Osteoblast (primary cell): ENCODE measurements at regions not wholly inside any gene's neighbourhood (a gene's known extent, or its start where the extent isn't known, plus 50 kb on each side); places are given as distances from the start of the nearest gene placed in this dataset.

Experiments used
- DNase-seq: peaks from one replicate; pipeline ENCODE4 v3.0.0; 2011; ENCODE audit warnings: low spot score, mixed read lengths; ENCODE audit not compliant: insufficient read length; ENCODE audit errors: missing footprints
- H2AFZ ChIP-seq: 2 replicates; pipeline ENCODE4 v1.6.0; 2011; ENCODE audit warnings: mild to moderate bottlenecking, low read length
- H3K27ac ChIP-seq: 2 replicates; pipeline ENCODE4 v1.5.1; 2011; ENCODE audit warnings: mild to moderate bottlenecking, low read depth, low read length, moderate library complexity
- H3K27me3 ChIP-seq: 2 replicates; pipeline ENCODE4 v1.6.0; 2012; ENCODE audit warnings: mild to moderate bottlenecking, control low read depth, inconsistent platforms, low read length, moderate library complexity; ENCODE audit not compliant: insufficient read depth
- H3K36me3 ChIP-seq: 2 replicates; pipeline ENCODE4 v1.5.1; 2011; ENCODE audit warnings: mild to moderate bottlenecking, low read length, control low read depth, moderate library complexity; ENCODE audit not compliant: insufficient read depth
- H3K4me1 ChIP-seq: 2 replicates; pipeline ENCODE4 v1.5.1; 2011; ENCODE audit warnings: mild to moderate bottlenecking, low read length, control low read depth, moderate library complexity; ENCODE audit not compliant: insufficient read depth
- H3K4me2 ChIP-seq: 2 replicates; pipeline ENCODE4 v1.6.0; 2011; ENCODE audit warnings: mild to moderate bottlenecking, low read length; ENCODE audit not compliant: insufficient read depth
- H3K4me3 ChIP-seq: fragments of 200-600 bp; sonication (generic); 3 replicates; pipeline ENCODE4 v1.5.1; 2012; ENCODE audit warnings: mild to moderate bottlenecking, low read length, inconsistent platforms; ENCODE audit not compliant: insufficient read depth
- H3K79me2 ChIP-seq: 2 replicates; pipeline ENCODE4 v1.6.0; 2012; ENCODE audit warnings: mild to moderate bottlenecking, low read length, control low read depth, inconsistent platforms; ENCODE audit not compliant: insufficient read depth
- H3K9me3 ChIP-seq: 2 replicates; pipeline ENCODE4 v1.5.1; 2011; ENCODE audit warnings: low read depth, low read length, control low read depth
- H4K20me1 ChIP-seq: 2 replicates; pipeline ENCODE4 v1.6.0; 2012; ENCODE audit warnings: mild to moderate bottlenecking, low read length, control low read depth; ENCODE audit not compliant: insufficient read depth
- TF ChIP-seq, protein P1 (sequence below): IDR thresholded peaks from 2 replicates; pipeline ENCODE4 v1.5.1; 2011; ENCODE audit warnings: mild to moderate bottlenecking, low read depth, low read length, moderate library complexity; ENCODE audit errors: extremely low read depth

DNA sequence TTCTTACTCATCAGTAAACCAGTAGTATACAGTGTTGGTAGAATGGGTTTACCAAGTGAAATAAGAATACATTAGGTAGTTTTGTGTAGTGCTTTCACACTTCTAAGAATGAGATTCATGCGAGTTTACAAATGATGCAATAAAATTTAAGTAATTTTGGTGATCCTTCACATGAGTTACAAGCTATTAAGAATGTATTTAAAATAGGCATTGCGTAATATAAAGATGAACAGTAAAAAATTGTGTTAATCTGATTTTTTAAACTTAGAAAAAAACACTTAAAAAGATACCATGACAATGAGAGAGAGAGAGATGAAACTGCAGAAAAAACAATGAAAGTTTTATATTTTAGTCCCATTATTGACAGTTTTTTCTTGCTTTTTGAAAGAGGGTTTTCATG is 570.5 kb downstream of the SLITRK6 start:
- no peaks in the 10 kb centered on the region for H4K20me1 ChIP-seq
- H3K4me2 ChIP-seq: no peak overlapping the region
- no peak overlapping the region for H3K27ac ChIP-seq
- no peaks in the 10 kb centered on the region for H3K27me3 ChIP-seq
- H3K4me3 ChIP-seq: no peak overlapping the region
- no peak overlapping the region for H2AFZ ChIP-seq
- no peaks in the 10 kb centered on the region for H3K79me2 ChIP-seq
- H3K9me3 ChIP-seq: peaks cover 2% of the 10 kb centered on the region
- no peaks in the 10 kb centered on the region for H3K4me1 ChIP-seq
- H3K36me3 ChIP-seq: no peaks in the 10 kb centered on the region
- TF ChIP-seq, protein P1, sequence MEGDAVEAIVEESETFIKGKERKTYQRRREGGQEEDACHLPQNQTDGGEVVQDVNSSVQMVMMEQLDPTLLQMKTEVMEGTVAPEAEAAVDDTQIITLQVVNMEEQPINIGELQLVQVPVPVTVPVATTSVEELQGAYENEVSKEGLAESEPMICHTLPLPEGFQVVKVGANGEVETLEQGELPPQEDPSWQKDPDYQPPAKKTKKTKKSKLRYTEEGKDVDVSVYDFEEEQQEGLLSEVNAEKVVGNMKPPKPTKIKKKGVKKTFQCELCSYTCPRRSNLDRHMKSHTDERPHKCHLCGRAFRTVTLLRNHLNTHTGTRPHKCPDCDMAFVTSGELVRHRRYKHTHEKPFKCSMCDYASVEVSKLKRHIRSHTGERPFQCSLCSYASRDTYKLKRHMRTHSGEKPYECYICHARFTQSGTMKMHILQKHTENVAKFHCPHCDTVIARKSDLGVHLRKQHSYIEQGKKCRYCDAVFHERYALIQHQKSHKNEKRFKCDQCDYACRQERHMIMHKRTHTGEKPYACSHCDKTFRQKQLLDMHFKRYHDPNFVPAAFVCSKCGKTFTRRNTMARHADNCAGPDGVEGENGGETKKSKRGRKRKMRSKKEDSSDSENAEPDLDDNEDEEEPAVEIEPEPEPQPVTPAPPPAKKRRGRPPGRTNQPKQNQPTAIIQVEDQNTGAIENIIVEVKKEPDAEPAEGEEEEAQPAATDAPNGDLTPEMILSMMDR: no peak
- no peak for DNase-seq

DNA sequence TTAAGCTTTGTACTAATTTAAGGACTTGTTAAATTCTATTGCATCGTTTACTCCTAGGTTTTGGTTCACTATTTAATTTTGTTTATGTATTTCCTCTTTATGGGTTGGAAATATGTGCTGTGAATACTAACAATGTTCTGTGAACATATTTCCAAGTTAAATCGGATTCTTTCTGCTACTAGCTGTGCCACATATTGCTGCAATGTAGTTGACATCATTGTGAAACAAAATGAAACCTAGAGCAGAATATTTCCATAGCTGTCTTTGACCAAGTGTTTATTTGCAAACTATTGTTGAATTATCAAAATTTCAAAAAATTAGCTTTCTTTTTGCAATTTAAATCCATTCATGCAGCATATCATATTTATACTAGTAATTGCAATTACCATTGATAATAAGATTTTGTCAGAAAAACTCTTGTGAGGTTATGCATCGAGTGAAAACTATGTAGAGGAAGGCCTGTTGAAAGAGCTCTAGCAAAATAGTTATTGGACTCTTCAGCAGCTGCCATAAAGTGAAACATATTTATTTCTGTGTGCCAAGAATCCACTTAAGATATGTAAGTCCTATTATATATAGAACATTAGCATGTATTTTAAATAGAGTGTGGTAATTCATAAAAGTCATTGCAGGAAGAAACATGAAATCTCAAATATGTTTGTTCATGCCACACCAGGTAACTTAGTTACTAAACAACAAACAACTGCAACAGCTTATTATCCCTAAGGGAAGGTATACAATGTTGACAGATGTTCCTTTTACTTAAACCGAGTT is 575.1 kb downstream of the SLITRK6 start:
- Histone ChIP-seq H3K36me3 (no peaks in the 10 kb centered on the region), H3K9me3 (peaks cover 2% of the 10 kb centered on the region), H3K4me2 (no peak overlapping the region), H3K4me1 (no peaks in the 10 kb centered on the region), H3K27me3 (no peaks in the 10 kb centered on the region), H4K20me1 (no peaks in the 10 kb centered on the region), H3K27ac (no peak overlapping the region), H2AFZ (no peak overlapping the region), H3K4me3 (no peak overlapping the region), H3K79me2 (no peaks in the 10 kb centered on the region)
- TF ChIP-seq, protein P1: no peak
- no peak for DNase-seq

DNA sequence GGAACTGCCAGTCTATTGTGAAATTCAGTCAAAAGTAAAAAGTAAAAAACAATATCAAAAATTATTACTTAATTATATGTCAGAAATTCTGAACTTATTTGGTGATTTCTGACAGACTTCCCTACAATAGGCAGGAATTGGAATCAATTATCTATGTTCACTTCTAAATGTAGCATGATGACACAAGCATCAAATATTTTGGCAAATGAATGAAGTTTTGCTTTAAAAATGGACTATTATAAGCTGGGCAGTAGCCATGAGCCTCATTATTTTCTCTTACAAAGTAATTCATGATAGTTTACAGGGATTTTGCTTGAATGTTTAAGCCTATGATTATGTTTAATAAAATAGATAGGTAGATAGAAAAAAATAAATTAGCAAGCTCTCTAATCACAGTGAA is 582.6 kb downstream of the SLITRK6 start:
- no peak overlapping the region for H3K4me2 ChIP-seq
- no peak overlapping the region for H2AFZ ChIP-seq
- no peaks in the 10 kb centered on the region for H3K9me3 ChIP-seq
- no peak for DNase-seq
- H4K20me1 ChIP-seq: no peaks in the 10 kb centered on the region
- H3K4me1 ChIP-seq: no peaks in the 10 kb centered on the region
- H3K36me3 ChIP-seq: no peaks in the 10 kb centered on the region
- no peaks in the 10 kb centered on the region for H3K27me3 ChIP-seq
- no peak overlapping the region for H3K4me3 ChIP-seq
- H3K79me2 ChIP-seq: no peaks in the 10 kb centered on the region
- no peak overlapping the region for H3K27ac ChIP-seq
- TF ChIP-seq, protein P1: no peak

DNA sequence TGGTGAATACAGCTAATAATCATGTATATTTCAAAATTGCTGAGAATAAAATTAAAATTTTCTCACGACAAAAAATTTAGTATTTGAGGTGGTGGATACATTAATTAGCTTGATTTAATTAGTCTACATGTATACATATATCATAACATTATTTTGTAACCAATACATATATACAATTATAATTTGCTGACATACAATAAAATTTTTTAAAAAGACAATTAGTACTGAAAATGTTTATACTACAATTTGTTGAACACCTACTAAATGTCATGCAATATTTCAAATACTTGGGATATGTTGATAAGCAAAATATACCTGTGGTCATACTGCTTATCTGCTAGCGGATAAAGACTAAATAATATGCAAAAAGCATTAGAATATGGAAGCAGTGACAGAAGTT is 586.5 kb downstream of the SLITRK6 start:
- DNase-seq: no peak
- Histone ChIP-seq H3K79me2 (no peaks in the 10 kb centered on the region), H3K4me2 (no peak overlapping the region), H3K4me3 (no peak overlapping the region), H4K20me1 (no peaks in the 10 kb centered on the region), H2AFZ (no peak overlapping the region), H3K4me1 (no peaks in the 10 kb centered on the region), H3K27me3 (no peaks in the 10 kb centered on the region), H3K36me3 (no peaks in the 10 kb centered on the region), H3K27ac (no peak overlapping the region), H3K9me3 (peaks cover 2% of the 10 kb centered on the region)
- TF ChIP-seq, protein P1: no peak
